ENCODE measurements at regions not wholly inside any gene's neighbourhood (a gene's known extent, or its start where the extent isn't known, plus 50 kb on each side); places are given as distances from the start of the nearest gene placed in this dataset.

DNA sequence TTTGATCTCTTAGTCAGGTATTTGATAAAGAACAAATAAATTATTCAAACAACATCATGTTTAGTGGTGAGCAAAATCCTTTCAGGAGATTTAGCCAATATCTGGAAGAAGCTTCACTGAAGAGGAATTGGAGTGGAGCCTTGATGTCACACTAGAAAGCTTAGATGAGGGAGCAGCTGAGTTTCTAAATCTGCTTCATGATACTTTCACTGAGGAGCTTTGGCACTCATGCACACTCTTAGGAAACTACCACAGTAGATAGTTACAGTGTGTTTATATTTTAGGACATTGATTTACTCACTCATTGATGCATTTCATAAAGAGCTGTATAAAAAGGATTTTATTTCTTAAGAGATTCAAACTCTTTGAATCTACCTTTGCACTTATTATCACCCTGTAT, 366.2 kb upstream of the BTBD3 start:
- no peak overlapping the region for H3K4me3 ChIP-seq (ENCODE audit: low read depth, low read length)
- TF ChIP-seq, protein P1, sequence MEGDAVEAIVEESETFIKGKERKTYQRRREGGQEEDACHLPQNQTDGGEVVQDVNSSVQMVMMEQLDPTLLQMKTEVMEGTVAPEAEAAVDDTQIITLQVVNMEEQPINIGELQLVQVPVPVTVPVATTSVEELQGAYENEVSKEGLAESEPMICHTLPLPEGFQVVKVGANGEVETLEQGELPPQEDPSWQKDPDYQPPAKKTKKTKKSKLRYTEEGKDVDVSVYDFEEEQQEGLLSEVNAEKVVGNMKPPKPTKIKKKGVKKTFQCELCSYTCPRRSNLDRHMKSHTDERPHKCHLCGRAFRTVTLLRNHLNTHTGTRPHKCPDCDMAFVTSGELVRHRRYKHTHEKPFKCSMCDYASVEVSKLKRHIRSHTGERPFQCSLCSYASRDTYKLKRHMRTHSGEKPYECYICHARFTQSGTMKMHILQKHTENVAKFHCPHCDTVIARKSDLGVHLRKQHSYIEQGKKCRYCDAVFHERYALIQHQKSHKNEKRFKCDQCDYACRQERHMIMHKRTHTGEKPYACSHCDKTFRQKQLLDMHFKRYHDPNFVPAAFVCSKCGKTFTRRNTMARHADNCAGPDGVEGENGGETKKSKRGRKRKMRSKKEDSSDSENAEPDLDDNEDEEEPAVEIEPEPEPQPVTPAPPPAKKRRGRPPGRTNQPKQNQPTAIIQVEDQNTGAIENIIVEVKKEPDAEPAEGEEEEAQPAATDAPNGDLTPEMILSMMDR (IDR thresholded peaks at IDR 0.05; ENCODE audit: insufficient read depth, low read length), result no peak
- no peak for DNase-seq (ENCODE audit: low read depth)

DNA sequence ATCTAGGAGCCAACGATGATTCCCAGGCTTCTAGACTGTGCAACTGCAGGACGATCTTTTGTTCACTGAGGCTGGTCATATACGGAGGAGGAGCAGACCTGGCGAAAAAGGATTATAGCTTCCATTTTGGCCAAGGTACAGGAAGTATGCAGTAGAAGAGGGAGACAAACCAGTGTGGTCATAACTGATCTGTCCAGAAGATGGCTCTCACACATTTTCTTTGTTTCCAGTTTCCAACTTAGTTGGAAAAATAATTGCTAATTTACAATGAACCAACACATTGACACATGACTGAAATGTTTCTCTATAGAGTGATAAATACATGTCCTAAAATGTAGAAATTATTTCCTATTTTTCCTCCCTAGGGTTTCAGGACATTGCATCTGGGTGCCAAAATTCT, 364.1 kb upstream of the BTBD3 start:
- TF ChIP-seq, protein P1 (IDR thresholded peaks at IDR 0.05; ENCODE audit: insufficient read depth, low read length), result peak; percentile 47
- no peak overlapping the region for H3K4me3 ChIP-seq (ENCODE audit: low read depth, low read length)
- peak; percentile 20 for DNase-seq (ENCODE audit: low read depth)

DNA sequence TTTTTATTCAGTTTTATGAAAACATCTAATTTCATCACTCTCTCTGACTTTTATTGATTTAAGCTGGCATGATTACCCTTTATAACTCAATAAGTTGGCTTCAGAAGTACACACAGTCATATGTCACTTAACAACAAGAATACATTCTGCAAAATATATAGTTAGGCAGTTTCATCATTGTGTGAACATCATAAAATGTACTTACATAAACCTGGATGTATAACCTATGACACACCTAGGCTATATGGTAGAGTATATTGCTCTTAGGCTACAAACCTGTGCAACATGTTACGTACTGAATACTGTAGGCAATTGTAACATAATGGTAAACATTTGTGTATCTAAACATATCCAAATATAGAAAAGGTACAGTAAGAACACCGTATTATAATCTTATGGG, 362.2 kb upstream of the BTBD3 start:
- DNase-seq (ENCODE audit: low read depth), result no peak
- H3K4me3 ChIP-seq (ENCODE audit: low read depth, low read length), result no peak overlapping the region
- TF ChIP-seq, protein P1 (IDR thresholded peaks at IDR 0.05; ENCODE audit: insufficient read depth, low read length), result no peak

DNA sequence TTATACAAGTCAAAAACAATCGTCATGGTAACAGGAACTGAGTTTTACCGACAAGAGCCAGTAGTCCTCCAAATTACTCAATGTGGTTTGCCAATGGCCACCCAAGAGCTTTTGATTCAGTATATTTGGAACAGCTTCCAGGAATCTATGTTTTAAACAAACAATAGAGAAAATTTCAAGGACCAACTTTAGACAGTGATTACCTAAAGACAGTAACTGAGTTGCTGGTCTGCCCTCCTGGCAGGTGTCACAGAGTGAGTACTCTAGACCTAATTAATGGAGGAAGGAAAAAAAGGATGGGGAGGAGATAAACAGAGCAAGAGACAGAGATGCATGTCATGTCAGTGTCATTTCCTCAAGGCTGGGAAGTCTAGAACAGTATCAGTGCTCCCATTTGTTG, 361.3 kb upstream of the BTBD3 start:
- DNase-seq (ENCODE audit: low read depth), result no peak
- no peak overlapping the region for H3K4me3 ChIP-seq (ENCODE audit: low read depth, low read length)
- TF ChIP-seq, protein P1 (IDR thresholded peaks at IDR 0.05; ENCODE audit: insufficient read depth, low read length), result no peak

DNA sequence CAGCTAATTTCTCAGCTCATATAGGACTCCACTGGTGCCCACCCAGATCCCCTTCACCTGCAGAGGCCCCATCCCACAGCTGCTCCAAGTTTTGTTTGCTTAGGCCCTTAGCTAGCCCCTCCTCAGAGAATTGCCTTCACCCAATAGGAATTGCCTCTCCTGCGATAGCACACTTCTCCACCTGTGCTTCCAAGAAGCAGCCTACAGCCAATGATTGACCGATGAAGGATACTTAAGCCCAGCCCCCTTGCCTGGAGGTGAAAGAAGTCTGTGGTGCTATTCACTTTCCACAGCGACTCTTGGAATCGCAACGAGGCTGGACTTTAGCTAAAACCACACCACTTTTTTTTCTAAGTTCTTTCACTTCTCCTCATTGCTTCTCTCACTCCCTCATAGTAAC, 353.2 kb upstream of the BTBD3 start:
- H3K4me3 ChIP-seq (ENCODE audit: low read depth, low read length), result no peak overlapping the region
- TF ChIP-seq, protein P1 (IDR thresholded peaks at IDR 0.05; ENCODE audit: insufficient read depth, low read length), result no peak

DNA sequence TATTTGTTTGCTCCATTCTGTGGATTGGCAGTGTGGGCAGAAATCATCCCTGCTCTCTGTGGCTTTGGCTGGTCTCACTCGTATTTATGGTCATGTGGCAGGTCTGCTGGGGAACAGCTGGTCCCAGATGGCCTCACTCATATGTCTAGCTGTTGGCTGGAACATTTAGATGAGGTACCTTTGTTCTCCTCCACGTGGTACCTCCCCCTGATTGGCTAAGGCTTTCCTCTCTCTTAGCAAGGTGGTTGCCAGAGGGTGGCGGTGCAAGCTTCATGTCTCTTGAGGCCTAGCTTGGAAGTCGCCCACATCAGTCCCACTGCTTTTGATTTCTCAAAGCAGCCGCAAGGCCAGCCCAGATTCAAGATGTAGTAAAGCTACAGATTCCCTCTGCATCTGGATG, 348.5 kb upstream of the BTBD3 start:
- TF ChIP-seq, protein P1 (IDR thresholded peaks at IDR 0.05; ENCODE audit: insufficient read depth, low read length), result no peak
- H3K4me3 ChIP-seq (ENCODE audit: low read depth, low read length), result no peak overlapping the region
- no peak for DNase-seq (ENCODE audit: low read depth)

More for the DNA sequence above, 353.2 kb upstream of the BTBD3 start:
- no peak for DNase-seq (ENCODE audit: low read depth)

DNA sequence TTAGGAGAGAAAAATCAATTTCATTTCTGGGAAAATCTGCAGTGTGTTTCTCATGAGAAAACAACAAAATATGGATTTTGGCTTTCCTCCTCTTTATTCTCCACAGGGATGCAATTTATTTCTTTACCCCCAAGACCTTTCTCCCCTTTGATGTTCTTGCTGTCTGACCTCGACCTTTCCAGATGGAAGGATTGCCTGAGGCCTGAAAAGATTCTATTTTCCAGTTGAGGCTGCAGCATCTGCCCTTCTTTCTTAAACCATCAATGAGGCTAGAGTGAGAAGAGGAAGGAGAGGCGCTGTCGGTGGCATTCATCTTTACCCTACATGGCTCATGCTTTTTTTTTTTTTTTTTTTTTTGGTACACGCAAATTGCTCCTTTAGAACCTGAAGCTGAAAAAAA, 344.2 kb upstream of the BTBD3 start:
- no peak for DNase-seq (ENCODE audit: low read depth)
- TF ChIP-seq, protein P1 (IDR thresholded peaks at IDR 0.05; ENCODE audit: insufficient read depth, low read length), result no peak
- no peak overlapping the region for H3K4me3 ChIP-seq (ENCODE audit: low read depth, low read length)

All from fibroblast of the aortic adventitia (primary cell).